Retinal pigment epithelial cell (primary cell): ENCODE measurements at regions not wholly inside any gene's neighbourhood (a gene's known extent, or its start where the extent isn't known, plus 50 kb on each side); places are given as distances from the start of the nearest gene placed in this dataset.

ENCODE experiments used
- DNase-seq: peaks from one replicate; pipeline ENCODE4 v3.0.0-alpha.2; 2010; ENCODE audit warnings: low read depth
- H3K4me3 ChIP-seq: 2 replicates; pipeline ENCODE4 v1.5.1; 2011; ENCODE audit warnings: mild to moderate bottlenecking, low read length, control low read depth, moderate library complexity
- CTCF ChIP-seq: conservative IDR thresholded peaks from 2 replicates; pipeline ENCODE4 v1.5.1; 2011; ENCODE audit warnings: low read depth, low read length, control low read depth, inconsistent platforms

GRCh38 chr10:53598914-53599313 is 826.3 kb upstream of the MBL2 start:
- no peak overlapping the region for H3K4me3 ChIP-seq
- no peak for DNase-seq
- no peak for TF ChIP-seq CTCF

GRCh38 chr10:53597835-53598251 is 825.3 kb upstream of the MBL2 start:
- no peak for TF ChIP-seq CTCF
- DNase-seq: no peak

GRCh38 chr10:53580465-53580864 is 807.9 kb upstream of the MBL2 start:
- no peak overlapping the region for H3K4me3 ChIP-seq
- no peak for DNase-seq
- TF ChIP-seq CTCF: no peak

More at GRCh38 chr10:53597835-53598251, 825.3 kb upstream of the MBL2 start:
- no peak overlapping the region for H3K4me3 ChIP-seq

- no peak for TF ChIP-seq CTCF
- no peak for DNase-seq
- H3K4me3 ChIP-seq: no peak overlapping the region
Observed at GRCh38 chr10:53579773-53580172, 807.2 kb upstream of the MBL2 start.

GRCh38 chr10:53574024-53574423 is 801.4 kb upstream of the MBL2 start:
- H3K4me3 ChIP-seq: no peak overlapping the region
- TF ChIP-seq CTCF: no peak
- DNase-seq: no peak

GRCh38 chr10:53573498-53573897 is 800.9 kb upstream of the MBL2 start:
- DNase-seq: no peak
- no peak overlapping the region for H3K4me3 ChIP-seq
- no peak for TF ChIP-seq CTCF

- no peak for TF ChIP-seq CTCF
- no peak overlapping the region for H3K4me3 ChIP-seq
- DNase-seq: no peak
Observed at GRCh38 chr10:53572799-53573198, 800.2 kb upstream of the MBL2 start.
